ENCODE measurements at regions not wholly inside any gene's neighbourhood (a gene's known extent, or its start where the extent isn't known, plus 50 kb on each side); places are given as distances from the start of the nearest gene placed in this dataset.

GRCh38 chr9:31604531-31604930, 779.9 kb upstream of the ACO1 start:
- ATAC-seq (ENCODE audit: low read depth), result no peak
- Histone ChIP-seq H3K4me2 (ENCODE audit: low read depth, low read length) (no peak overlapping the region), H2AK9ac (replicated peaks; ENCODE audit: low read depth, low read length, poor library complexity) (no peak overlapping the region), H2BK120ac (ENCODE audit: low read depth, low read length) (no peak overlapping the region), H2BK5ac (ENCODE audit: low read depth, low read length, poor library complexity, severe bottlenecking) (no peak overlapping the region), H3K56ac (ENCODE audit: extremely low read depth, insufficient read depth, low read length) (no peak overlapping the region), H2BK20ac (ENCODE audit: low read depth, low read length) (no peak overlapping the region), H3K79me1 (ENCODE audit: low read depth in 1 of 2, low read length in 2 of 2) (no peaks in the 10 kb centered on the region), H3K9me3 (ENCODE audit: control insufficient read depth, insufficient read depth, low read length) (no peaks in the 10 kb centered on the region), H3K4me3 (ENCODE audit: insufficient read depth, low read depth, low read length) (no peak overlapping the region), H3K9ac (ENCODE audit: low read depth, low read length) (no peak overlapping the region), H4K8ac (ENCODE audit: low read depth in 2 of 2, low read length in 2 of 2) (no peak overlapping the region), H2AK5ac (ENCODE audit: low read depth, low read length) (no peak overlapping the region), H2AFZ (replicated peaks; ENCODE audit: low read length, poor library complexity) (no peak overlapping the region), H3K27me3 (ENCODE audit: control insufficient read depth, insufficient read depth, low read length) (no peaks in the 10 kb centered on the region), H3K14ac (replicated peaks; ENCODE audit: low read depth, low read length) (no peak overlapping the region), H3K36me3 (ENCODE audit: control insufficient read depth, insufficient read depth, low read length) (no peaks in the 10 kb centered on the region), H2BK15ac (ENCODE audit: low read depth, low read length) (no peak overlapping the region), H3K4ac (ENCODE audit: low read depth, low read length) (no peak overlapping the region), H4K5ac (ENCODE audit: low read depth, low read length) (no peak overlapping the region), H3K9me1 (ENCODE audit: insufficient read depth, low read length) (no peaks in the 10 kb centered on the region), H3K23ac (ENCODE audit: low read depth, low read length) (no peak overlapping the region), H4K20me1 (ENCODE audit: insufficient read depth, low read length) (no peaks in the 10 kb centered on the region), H3K18ac (ENCODE audit: low read depth, low read length) (no peak overlapping the region), H4K91ac (ENCODE audit: insufficient read depth, low read depth, low read length) (no peak overlapping the region), H3K27ac (ENCODE audit: insufficient read depth, low read length) (no peak overlapping the region), H3K4me1 (ENCODE audit: control insufficient read depth, insufficient read depth, low read length) (no peaks in the 10 kb centered on the region)
- in situ Hi-C loops (cut with MboI; ENCODE audit: low sequenced_read_pairs), result no loop called here
- ChIA-PET POLR2A (ENCODE audit: unreplicated experiment) (no interaction called here), CTCF (no interaction called here)
- dilution Hi-C loops (cut with HindIII; ENCODE audit: low sequenced_read_pairs, unreplicated experiment), result no loop called here
- whole genome bisulfite sequencing, 2 experiments (ENCODE audit: extremely low coverage in 2 of 2, insufficient read length in 1 of 2), result no CpG with 5 or more reads among the region's 1 CpG
- TF ChIP-seq, protein P1, sequence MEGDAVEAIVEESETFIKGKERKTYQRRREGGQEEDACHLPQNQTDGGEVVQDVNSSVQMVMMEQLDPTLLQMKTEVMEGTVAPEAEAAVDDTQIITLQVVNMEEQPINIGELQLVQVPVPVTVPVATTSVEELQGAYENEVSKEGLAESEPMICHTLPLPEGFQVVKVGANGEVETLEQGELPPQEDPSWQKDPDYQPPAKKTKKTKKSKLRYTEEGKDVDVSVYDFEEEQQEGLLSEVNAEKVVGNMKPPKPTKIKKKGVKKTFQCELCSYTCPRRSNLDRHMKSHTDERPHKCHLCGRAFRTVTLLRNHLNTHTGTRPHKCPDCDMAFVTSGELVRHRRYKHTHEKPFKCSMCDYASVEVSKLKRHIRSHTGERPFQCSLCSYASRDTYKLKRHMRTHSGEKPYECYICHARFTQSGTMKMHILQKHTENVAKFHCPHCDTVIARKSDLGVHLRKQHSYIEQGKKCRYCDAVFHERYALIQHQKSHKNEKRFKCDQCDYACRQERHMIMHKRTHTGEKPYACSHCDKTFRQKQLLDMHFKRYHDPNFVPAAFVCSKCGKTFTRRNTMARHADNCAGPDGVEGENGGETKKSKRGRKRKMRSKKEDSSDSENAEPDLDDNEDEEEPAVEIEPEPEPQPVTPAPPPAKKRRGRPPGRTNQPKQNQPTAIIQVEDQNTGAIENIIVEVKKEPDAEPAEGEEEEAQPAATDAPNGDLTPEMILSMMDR (conservative IDR thresholded peaks at IDR 0.05; ENCODE audit: low read depth, low read length), result no peak
- no peak for TF ChIP-seq CEBPB (IDR thresholded peaks at IDR 0.05; ENCODE audit: low read depth, low read length)
- TF ChIP-seq POLR2A (IDR thresholded peaks at IDR 0.05; ENCODE audit: low read depth, low read length), result no peak
- TF ChIP-seq BHLHE40 (IDR thresholded peaks at IDR 0.05; ENCODE audit: low read depth, low read length), result no peak
- no peak for TF ChIP-seq CHD1 (IDR thresholded peaks at IDR 0.05; ENCODE audit: low read depth, low read length)
- intact Hi-C loops (cut with micrococcal nuclease), result no loop called here
- no TSS peak for BruUV-seq (replicated peaks)
- DNase-seq, result no peak
